Peyer's patch (tissue), 4 donors: ENCODE measurements at regions not wholly inside any gene's neighbourhood (a gene's known extent, or its start where the extent isn't known, plus 50 kb on each side); places are given as distances from the start of the nearest gene placed in this dataset.
"Not testable (repeated sequence)": the region's sequence is repeated elsewhere in the genome, so short reads cannot be mapped to it uniquely, and the experiment has no call there.

Experiments used
- DNase-seq, 3 donors: peaks; one replicate each; pipeline ENCODE4 v3.0.0-alpha.2; 2017 to 2019
- H3K27ac ChIP-seq, 4 donors: fragments of 200-600 bp; sonication (generic); one replicate each; pipeline ENCODE4 v1.5.1; 2016 to 2019
- H3K27me3 ChIP-seq, 2 donors: fragments of 200-600 bp; sonication (generic); one replicate each; pipeline ENCODE4 v1.5.1; 2019
- H3K36me3 ChIP-seq, 3 donors: fragments of 200-600 bp; sonication (generic); one replicate each; pipeline ENCODE4 v1.5.1; 2016 to 2019
- H3K4me1 ChIP-seq, 4 donors: fragments of 200-600 bp; sonication (generic); one replicate each; pipeline ENCODE4 v1.5.1; 2016 to 2019
- H3K4me3 ChIP-seq, 4 donors: fragments of 200-600 bp; sonication (generic); 1 replicate in 3 of 4; 2 replicates in 1 of 4; pipeline ENCODE4 v1.5.1; 2016 to 2019; ENCODE audit warnings: mild to moderate bottlenecking in 1 of 4
- H3K9me3 ChIP-seq, 4 donors: fragments of 200-600 bp; sonication (generic); one replicate each; pipeline ENCODE4 v1.5.1; 2016 to 2019; ENCODE audit warnings: mild to moderate bottlenecking in 1 of 4
- CTCF ChIP-seq, 6 experiments: fragments of 450-650 bp in 4 of 6; fragments of 200-600 bp in 2 of 6; sonication (generic) in 1 of 6; IDR thresholded peaks; one replicate each; pipeline ENCODE4 v1.5.1; 2017 to 2019; ENCODE audit warnings: antibody characterized with exemption in 6 of 6, mild to moderate bottlenecking in 3 of 6, moderate library complexity in 1 of 6
- POLR2A ChIP-seq, 2 donors: fragments of 450-650 bp; IDR thresholded peaks; one replicate each; pipeline ENCODE4 v1.5.1; 2017; ENCODE audit warnings: antibody characterized with exemption in 2 of 2, mild to moderate bottlenecking in 2 of 2, moderate library complexity in 2 of 2

GRCh38 chr5:92248518-92248917 lies 865.4 kb upstream of the ARRDC3 start:
- Histone ChIP-seq H3K27me3 (no peaks in the 10 kb centered on the region), H3K9me3 (no peaks in the 10 kb centered on the region), H3K27ac (no peak overlapping the region), H3K4me1 (no peaks in the 10 kb centered on the region), H3K4me3 (no peak overlapping the region), H3K36me3 (no peaks in the 10 kb centered on the region)
- DNase-seq, result no peak
- no peak for TF ChIP-seq POLR2A (IDR thresholded peaks at IDR 0.05)

- TF ChIP-seq CTCF (IDR thresholded peaks at IDR 0.05) (no peak), POLR2A (IDR thresholded peaks at IDR 0.05) (no peak)
- Histone ChIP-seq H3K27ac (no peak overlapping the region), H3K9me3 (no peaks in the 10 kb centered on the region), H3K27me3 (no peaks in the 10 kb centered on the region), H3K36me3 (no peaks in the 10 kb centered on the region), H3K4me3 (no peak overlapping the region), H3K4me1 (no peaks in the 10 kb centered on the region)
- DNase-seq, result no peak
Observed at GRCh38 chr5:92242170-92242569, 859.1 kb upstream of the ARRDC3 start.

GRCh38 chr5:92237896-92238295 lies 854.8 kb upstream of the ARRDC3 start:
- no peaks in the 10 kb centered on the region for H3K4me1 ChIP-seq
- TF ChIP-seq POLR2A (IDR thresholded peaks at IDR 0.05) (no peak), CTCF (IDR thresholded peaks at IDR 0.05) (no peak)
- H3K4me3 ChIP-seq, result no peak overlapping the region
- DNase-seq, result no peak
- H3K9me3 ChIP-seq, result no peaks in the 10 kb centered on the region
- H3K36me3 ChIP-seq, result no peaks in the 10 kb centered on the region
- no peak overlapping the region for H3K27ac ChIP-seq
- H3K27me3 ChIP-seq, result no peaks in the 10 kb centered on the region

- Histone ChIP-seq H3K27ac (no peak overlapping the region), H3K27me3 (no peaks in the 10 kb centered on the region), H3K9me3 (no peaks in the 10 kb centered on the region), H3K4me3 (no peak overlapping the region), H3K36me3 (no peaks in the 10 kb centered on the region), H3K4me1 (no peaks in the 10 kb centered on the region)
- DNase-seq, result no peak
- TF ChIP-seq CTCF (IDR thresholded peaks at IDR 0.05), result no peak
- no peak for TF ChIP-seq POLR2A (IDR thresholded peaks at IDR 0.05)
Observed at GRCh38 chr5:92222449-92222848, 839.3 kb upstream of the ARRDC3 start.

- H3K27me3 ChIP-seq, H3K36me3 ChIP-seq, DNase-seq, H3K4me3 ChIP-seq, H3K9me3 ChIP-seq, H3K4me1 ChIP-seq, H3K27ac ChIP-seq: not testable (repeated sequence)
Observed at GRCh38 chr5:92216852-92217251, 833.7 kb upstream of the ARRDC3 start.

GRCh38 chr5:92215116-92215515 lies 832.0 kb upstream of the ARRDC3 start:
- H3K27ac ChIP-seq, result no peak overlapping the region
- no peaks in the 10 kb centered on the region for H3K4me1 ChIP-seq
- H3K27me3 ChIP-seq, result no peaks in the 10 kb centered on the region
- H3K36me3 ChIP-seq, result no peaks in the 10 kb centered on the region
- no peak for DNase-seq
- no peaks in the 10 kb centered on the region for H3K9me3 ChIP-seq
- no peak overlapping the region for H3K4me3 ChIP-seq
- TF ChIP-seq POLR2A (IDR thresholded peaks at IDR 0.05) (no peak), CTCF (IDR thresholded peaks at IDR 0.05) (no peak)

- Histone ChIP-seq H3K36me3 (no peaks in the 10 kb centered on the region), H3K4me1 (no peaks in the 10 kb centered on the region), H3K27me3 (no peaks in the 10 kb centered on the region), H3K4me3 (no peak overlapping the region), H3K27ac (no peak overlapping the region), H3K9me3 (no peaks in the 10 kb centered on the region)
- no peak for DNase-seq
- TF ChIP-seq POLR2A (IDR thresholded peaks at IDR 0.05) (no peak), CTCF (IDR thresholded peaks at IDR 0.05) (no peak)
Observed at GRCh38 chr5:92208265-92208664, 825.1 kb upstream of the ARRDC3 start.
